Fibroblast of mammary gland (primary cell): ENCODE measurements at regions not wholly inside any gene's neighbourhood (a gene's known extent, or its start where the extent isn't known, plus 50 kb on each side); places are given as distances from the start of the nearest gene placed in this dataset.

Experiments
- DNase-seq: peaks from one replicate; pipeline ENCODE4 v3.0.0-alpha.2; 2010; ENCODE audit warnings: low read depth
- H3K4me3 ChIP-seq: 2 replicates; pipeline ENCODE4 v1.5.1; 2011; ENCODE audit warnings: low read depth, mild to moderate bottlenecking, low read length, moderate library complexity; ENCODE audit not compliant: control insufficient read depth
- CTCF ChIP-seq: conservative IDR thresholded peaks from 2 replicates; pipeline ENCODE4 v1.5.1; 2011; ENCODE audit warnings: low read depth, low read length, inconsistent platforms; ENCODE audit not compliant: control insufficient read depth, insufficient read depth

- TF ChIP-seq CTCF: no peak
- no peak overlapping the region for H3K4me3 ChIP-seq
- no peak for DNase-seq
Observed at GRCh38 chr2:105681927-105682326, 62.8 kb upstream of the NCK2 start.

- no peak for TF ChIP-seq CTCF
- H3K4me3 ChIP-seq: no peak overlapping the region
- no peak for DNase-seq
Observed at GRCh38 chr2:105680357-105680756, 64.4 kb upstream of the NCK2 start.

GRCh38 chr2:105678346-105678745 is 66.4 kb upstream of the NCK2 start:
- DNase-seq: no peak
- H3K4me3 ChIP-seq: no peak overlapping the region
- TF ChIP-seq CTCF: no peak

- no peak overlapping the region for H3K4me3 ChIP-seq
- DNase-seq: no peak
- no peak for TF ChIP-seq CTCF
Observed at GRCh38 chr2:105677901-105678300, 66.8 kb upstream of the NCK2 start.

GRCh38 chr2:105675841-105676240 is 68.9 kb upstream of the NCK2 start:
- no peak overlapping the region for H3K4me3 ChIP-seq
- no peak for DNase-seq
- TF ChIP-seq CTCF: no peak

GRCh38 chr2:105674859-105675541 is 69.7 kb upstream of the NCK2 start:
- no peak for TF ChIP-seq CTCF
- H3K4me3 ChIP-seq: no peak overlapping the region
- DNase-seq: no peak

- H3K4me3 ChIP-seq: no peak overlapping the region
- no peak for DNase-seq
- no peak for TF ChIP-seq CTCF
Observed at GRCh38 chr2:105674401-105674800, 70.3 kb upstream of the NCK2 start.
